NCI-H82 treated with DMSO at 0.1 percent for 48 hours (cell line): ENCODE measurements at regions not wholly inside any gene's neighbourhood (a gene's known extent, or its start where the extent isn't known, plus 50 kb on each side); places are given as distances from the start of the nearest gene placed in this dataset.
"Not testable (repeated sequence)": the region's sequence is repeated elsewhere in the genome, so short reads cannot be mapped to it uniquely, and the experiment has no call there.

Experiments
- DNase-seq: peaks from one replicate; lab custom pipeline; 2025; ENCODE audit not compliant: unreplicated experiment; lab: John Stamatoyannopoulos, UW

DNA sequence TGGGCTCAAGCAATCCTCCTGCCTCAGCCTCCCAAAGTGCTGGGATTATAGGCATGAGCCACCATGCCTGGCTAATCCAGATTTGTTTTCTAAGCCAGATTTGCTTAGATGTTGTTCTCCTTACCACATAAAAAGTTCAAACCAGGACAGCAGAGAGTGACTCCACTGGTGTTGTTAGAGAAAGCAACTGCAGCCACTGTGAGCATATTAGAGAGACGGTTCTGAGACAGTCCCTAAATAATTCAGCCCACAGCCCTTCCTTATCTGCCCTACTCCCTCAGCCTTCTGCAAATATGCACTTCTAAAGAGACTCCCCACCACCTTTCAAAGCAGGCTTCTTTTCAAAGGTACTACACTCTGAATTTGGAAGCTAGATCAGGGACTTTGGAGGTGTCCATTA lies 96.1 kb downstream of the DRD1 start:
- no peak for DNase-seq

DNA sequence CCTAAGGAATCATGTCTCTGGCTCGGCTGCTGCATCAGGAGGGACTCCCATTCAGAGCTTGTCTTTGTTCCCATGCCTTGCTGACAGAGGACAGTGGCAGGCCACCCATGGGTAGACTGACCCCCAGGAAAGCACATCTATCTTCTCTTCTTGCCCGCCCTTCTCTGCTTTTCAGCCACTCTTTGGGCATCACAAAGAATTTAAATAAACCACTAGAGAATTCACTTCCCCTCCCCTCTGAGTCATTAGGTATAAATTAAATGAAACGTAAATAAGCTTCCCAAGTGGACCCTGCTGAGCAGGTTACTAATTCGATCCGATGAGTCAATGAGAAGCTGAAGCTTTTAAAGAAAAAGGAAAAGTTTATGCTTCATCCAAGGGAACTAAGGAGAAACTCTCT lies 97.0 kb downstream of the DRD1 start:
- no peak for DNase-seq

- DNase-seq: no peak
Measured at GRCh38 chr5:175344331-175345195, 99.4 kb downstream of the DRD1 start.

DNA sequence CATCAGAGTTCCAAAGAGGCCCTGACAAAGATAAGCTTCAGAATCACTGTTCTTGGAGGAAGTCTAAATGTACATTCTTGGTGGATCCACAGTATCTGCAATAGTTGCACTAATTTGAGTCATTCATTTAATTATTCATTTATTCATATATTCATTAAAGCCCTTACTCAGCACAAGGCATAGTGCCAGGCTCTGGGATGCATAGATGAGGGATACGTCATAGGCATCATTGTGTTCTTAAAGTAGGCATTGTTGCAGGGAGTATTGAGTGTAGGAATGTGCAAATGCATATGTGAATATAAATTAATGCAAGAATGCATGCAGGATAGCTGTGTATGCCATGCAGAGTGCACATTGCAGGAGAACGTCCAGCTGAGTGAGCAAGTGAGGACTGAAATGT lies 100.7 kb downstream of the DRD1 start:
- DNase-seq: no peak

DNA sequence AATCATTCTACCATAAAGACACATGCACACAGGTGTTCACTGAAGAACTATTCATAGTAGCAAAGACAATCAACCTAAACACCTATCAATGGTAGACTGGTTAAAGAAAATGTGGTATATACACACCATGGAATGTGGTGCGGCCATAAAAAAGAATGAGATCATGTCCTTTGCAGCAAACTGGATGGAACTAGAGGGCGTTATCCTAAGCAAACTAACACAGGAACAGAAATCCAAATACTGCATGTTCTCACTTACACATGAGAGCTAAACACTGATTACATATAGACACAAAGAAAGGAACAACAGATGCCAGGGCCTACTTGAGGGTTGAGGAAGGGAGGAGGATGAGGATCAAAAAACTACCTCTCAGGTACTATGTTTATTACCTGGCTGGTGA lies 103.8 kb downstream of the DRD1 start:
- DNase-seq: no peak

GRCh38 chr5:175337680-175338079 lies 106.3 kb downstream of the DRD1 start:
- DNase-seq: no peak

GRCh38 chr5:175336781-175337180 lies 107.2 kb downstream of the DRD1 start:
- no peak for DNase-seq

DNA sequence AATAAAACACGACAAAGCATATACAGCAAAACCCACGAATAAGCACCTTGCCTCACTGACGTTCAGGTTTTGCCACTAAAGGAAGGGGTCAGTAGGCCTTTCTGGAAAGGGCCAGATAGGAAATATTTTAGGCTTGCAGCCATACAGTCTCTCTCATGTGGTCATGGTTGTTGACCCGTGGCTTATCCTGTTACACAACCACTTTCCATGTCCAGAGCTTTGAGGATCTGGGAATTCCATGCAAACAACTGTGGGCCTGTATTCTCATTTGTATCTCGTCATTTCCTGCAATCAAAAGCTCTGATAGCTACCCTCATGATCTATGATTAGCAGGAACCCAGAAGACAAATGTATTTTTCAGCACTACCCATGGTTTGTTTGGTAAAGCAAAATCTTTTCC lies 108.3 kb downstream of the DRD1 start:
- DNase-seq: no peak

GRCh38 chr5:175331173-175332036 lies 112.6 kb downstream of the DRD1 start:
- DNase-seq: not testable (repeated sequence)

DNA sequence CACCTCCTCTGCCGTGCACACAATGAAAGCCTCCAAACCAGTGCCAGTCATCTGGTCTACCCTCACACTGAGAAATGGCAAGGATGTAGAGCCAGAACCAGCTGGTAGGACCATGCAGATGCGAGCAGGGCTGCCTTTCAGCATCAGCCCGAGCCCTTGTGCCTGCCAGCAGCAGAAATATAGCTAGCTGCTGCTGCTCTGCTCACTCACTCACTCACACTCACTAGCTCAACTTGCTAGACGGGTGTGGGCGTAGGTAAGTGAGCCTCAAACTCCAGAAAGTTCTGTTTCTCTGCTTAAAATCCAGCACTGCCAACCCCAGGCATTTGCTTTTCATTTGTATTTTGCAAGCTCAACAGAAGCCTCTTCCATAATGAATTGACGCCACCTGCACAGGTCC lies 114.0 kb downstream of the DRD1 start:
- no peak for DNase-seq

DNA sequence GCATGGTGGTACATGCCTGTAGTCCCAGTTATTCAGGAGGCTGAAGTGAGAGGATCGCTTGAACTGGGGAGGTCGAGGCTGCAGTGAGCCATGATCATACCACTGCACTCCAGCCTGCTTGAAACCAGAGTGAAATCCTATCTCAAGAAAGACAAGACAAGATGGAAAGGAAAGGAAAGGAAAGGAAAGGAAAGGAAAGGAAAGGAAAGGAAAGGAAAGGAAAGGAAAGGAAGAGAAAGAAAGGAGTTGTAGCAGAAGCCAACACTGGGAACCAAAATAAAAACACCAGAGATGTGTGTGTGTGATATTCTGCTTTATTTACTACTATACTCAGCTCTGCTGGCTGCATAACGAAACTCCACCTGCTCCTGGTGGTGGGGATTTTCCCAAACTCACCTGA lies 115.3 kb downstream of the DRD1 start:
- no peak for DNase-seq

DNA sequence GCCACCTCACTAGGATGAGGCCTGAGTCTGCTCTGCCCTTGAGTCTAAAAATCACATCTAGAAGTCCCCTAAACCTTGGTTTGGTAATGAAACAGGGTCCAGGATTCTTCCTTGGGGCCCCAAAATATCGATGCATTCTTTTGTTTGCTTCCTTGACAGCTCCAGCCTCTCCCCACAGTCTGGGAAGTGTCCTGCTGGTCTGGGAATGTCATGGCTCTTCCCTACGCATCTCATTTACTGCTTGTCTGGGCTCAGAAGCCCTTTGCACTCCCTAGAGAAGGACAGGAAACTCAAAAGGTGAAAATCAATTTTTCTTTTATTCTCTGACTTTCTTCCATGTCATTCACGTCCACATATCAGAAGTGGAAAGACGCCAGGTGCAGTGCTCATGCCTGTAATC lies 115.8 kb downstream of the DRD1 start:
- no peak for DNase-seq

DNA sequence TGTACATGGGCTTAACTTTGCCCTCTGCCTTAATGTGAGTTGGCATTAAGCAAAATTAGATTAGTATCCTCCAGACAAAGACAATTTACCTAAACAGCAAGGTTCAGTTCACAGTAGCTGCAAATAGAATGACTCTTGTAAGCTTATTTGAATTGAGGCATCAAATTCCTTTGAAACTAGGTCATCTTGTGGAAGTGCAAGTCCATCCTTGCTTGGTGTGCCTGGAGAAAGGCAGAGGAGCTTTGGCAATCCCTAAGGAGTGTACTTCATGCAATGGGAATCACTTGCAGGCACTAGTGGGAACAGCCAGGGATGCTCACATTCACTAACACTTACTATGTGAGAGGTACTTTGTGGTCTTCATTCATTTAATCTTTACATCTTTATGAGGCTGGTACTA lies 118.3 kb downstream of the DRD1 start:
- DNase-seq: no peak

DNA sequence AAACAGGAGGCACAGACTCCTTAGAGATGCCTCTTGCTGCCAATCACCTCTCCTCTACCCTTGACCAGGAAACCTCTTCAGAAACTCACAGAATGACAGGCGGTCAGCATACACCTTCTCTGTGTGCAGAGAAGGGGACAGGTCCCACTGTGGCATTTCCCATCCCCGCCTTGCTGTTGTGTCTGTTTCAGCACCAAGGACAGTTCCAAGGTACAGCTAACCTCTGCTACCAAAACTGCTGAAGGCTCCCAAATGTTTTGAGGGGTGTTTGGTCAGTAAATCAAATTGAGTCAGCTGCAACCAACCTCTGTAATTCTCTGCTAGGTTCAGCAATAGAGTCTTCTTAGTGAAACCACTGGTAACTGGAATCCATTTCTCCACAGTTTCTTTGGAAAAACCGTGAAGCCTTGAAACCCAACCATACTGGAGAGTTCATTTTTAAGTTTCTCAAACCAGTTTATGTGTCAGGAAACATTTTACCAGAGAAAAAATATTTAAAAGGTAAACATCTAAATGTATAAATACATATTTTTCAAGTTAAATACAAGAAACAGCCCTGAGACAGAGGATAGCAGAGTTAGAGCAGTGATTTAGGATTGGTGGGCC lies 122.0 kb downstream of the DRD1 start:
- no peak for DNase-seq

DNA sequence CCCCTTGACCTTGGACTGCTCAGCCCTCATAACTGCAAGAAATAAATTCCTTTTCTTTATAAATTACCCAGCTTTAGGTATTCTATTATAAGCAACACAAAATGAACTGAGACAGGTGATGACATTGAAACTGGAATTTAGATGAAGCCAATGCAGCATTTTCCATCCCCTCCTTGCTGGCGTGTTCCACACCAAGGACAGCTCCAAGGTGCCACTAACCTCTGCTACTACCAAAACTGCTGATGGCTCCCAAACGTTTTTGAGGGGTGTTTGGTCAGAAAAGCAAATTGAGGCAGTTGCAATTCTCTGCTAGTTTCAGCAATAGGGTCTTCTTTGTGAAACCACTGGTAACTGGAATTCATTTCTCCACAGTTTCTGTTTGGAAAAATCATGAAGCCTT lies 124.8 kb downstream of the DRD1 start:
- no peak for DNase-seq

GRCh38 chr5:175317872-175318271 lies 126.1 kb downstream of the DRD1 start:
- no peak for DNase-seq

DNA sequence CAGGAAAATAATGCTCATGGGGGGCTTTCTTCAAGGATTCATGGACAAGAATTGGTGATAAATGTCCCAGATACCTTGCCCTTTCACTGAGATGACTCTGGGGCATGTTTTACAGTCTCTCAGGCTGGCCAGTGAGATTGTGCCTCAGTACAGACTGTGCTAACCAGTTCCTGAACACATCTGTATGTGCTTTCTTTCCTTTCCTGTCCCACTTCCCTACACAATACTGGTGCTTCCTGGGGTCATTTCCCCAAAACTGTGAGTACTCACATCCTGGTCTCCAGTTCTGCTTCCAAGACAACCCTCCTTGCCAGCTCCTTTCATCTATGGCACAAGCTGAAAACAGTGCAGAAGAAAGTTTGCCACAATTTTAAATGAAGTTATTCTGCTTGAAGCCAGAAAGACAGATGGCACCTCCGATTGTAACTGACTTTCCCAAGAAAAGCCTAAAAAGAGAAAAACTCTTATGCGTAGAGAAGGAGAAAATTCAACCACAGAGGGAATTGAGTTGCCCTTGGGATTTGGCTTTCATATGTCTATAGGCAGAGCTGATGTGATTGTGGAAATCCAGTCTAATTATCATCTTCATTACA lies 134.7 kb downstream of the DRD1 start:
- DNase-seq: no peak

DNA sequence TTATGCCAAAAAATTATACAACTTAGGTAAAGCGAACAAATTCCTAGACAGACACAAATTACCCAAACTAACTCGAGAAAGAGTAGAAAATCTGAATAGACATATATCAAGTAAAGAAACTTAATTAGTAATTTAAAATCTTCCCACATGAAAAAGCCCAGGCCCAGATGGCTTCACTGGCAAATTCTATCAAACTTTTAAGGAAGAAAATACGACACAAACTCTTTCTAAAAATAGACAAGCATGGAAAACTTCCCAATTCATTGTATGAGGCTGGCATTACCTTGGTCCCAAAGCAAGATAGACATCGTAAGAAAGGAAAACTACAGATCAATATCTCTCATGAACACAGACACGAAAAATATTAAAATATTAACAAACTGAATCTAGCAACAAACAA lies 135.3 kb downstream of the DRD1 start:
- no peak for DNase-seq

- DNase-seq: no peak
Measured at GRCh38 chr5:175306381-175306780, 137.6 kb downstream of the DRD1 start.

DNA sequence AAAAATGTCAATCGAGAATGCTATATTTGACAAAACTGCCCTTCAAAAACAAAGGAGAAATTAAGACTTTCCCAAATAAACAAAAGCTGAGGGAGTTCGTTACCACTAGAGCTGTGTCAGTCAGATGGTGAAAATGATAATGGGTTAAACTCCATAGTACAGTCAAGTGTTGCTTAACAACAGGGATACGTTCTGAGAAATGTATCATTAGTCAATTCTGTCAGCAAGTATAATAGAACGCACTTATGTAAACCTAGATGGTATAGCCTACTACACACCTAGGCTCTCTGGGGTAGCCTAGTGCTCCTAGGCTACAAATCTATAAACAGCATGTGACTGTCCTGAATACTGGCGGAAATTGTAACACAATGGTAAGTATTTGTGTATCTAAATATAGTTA lies 138.7 kb downstream of the DRD1 start:
- DNase-seq: no peak

DNA sequence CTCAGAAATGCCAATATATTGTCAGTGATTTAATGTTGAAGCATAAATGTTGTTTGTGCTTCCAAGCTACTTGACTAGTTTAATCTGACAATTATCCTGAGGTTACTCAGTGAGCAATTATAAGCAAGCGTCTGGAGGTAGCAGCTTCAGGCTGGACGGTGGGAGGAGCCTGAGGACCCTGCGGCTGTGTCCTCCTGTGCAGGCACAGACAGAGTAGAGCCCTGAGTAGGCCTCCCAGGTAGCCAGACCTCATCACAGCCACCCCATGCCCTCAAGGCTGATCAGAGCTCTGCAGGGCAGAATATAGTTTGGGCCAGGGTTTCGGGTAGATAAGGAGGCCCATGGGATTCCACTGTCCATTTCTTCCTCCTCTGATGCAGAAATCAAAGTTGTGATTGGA lies 153.6 kb downstream of the DRD1 start:
- no peak for DNase-seq
